ES-I3 (cell line): ENCODE measurements at regions not wholly inside any gene's neighbourhood (a gene's known extent, or its start where the extent isn't known, plus 50 kb on each side); places are given as distances from the start of the nearest gene placed in this dataset.

Source experiments
- H3K36me3 ChIP-seq: 2 replicates; pipeline ENCODE4 v1.6.1; 2013; ENCODE audit warnings: mild to moderate bottlenecking, low read length, control low read depth, moderate library complexity; ENCODE audit not compliant: insufficient read depth
- H3K4me1 ChIP-seq: 2 replicates; pipeline ENCODE4 v1.6.1; 2013; ENCODE audit warnings: mild to moderate bottlenecking, control low read depth, low read length; ENCODE audit not compliant: insufficient read depth
- H3K9ac ChIP-seq: 2 replicates; pipeline ENCODE4 v1.6.1; 2013; ENCODE audit warnings: low read depth, mild to moderate bottlenecking, low read length, moderate library complexity
- H3K9me3 ChIP-seq: 2 replicates; pipeline ENCODE4 v1.6.1; 2013; ENCODE audit warnings: mild to moderate bottlenecking, low read length, moderate library complexity; ENCODE audit not compliant: control insufficient read depth, insufficient read depth

GRCh38 chr21:28762357-28762735, 230.3 kb downstream of the LTN1 start:
- H3K36me3 ChIP-seq = no peaks in the 10 kb centered on the region
- H3K9me3 ChIP-seq = no peaks in the 10 kb centered on the region
- peaks cover 1% of the 10 kb centered on the region; the same call in 1 of the 2 replicates for H3K4me1 ChIP-seq
- no peak overlapping the region for H3K9ac ChIP-seq

- Histone ChIP-seq H3K9me3 (no peaks in the 10 kb centered on the region), H3K36me3 (no peaks in the 10 kb centered on the region), H3K4me1 (peaks cover 7% of the 10 kb centered on the region; the same call in 1 of the 2 replicates), H3K9ac (no peak overlapping the region)
Observed at GRCh38 chr21:28761674-28762356, 230.9 kb downstream of the LTN1 start.

GRCh38 chr21:28758883-28759242, 233.8 kb downstream of the LTN1 start:
- Histone ChIP-seq H3K9ac (no peak overlapping the region), H3K4me1 (peaks cover 16% of the 10 kb centered on the region; the same call in 1 of the 2 replicates), H3K9me3 (no peaks in the 10 kb centered on the region), H3K36me3 (no peaks in the 10 kb centered on the region)

DNA sequence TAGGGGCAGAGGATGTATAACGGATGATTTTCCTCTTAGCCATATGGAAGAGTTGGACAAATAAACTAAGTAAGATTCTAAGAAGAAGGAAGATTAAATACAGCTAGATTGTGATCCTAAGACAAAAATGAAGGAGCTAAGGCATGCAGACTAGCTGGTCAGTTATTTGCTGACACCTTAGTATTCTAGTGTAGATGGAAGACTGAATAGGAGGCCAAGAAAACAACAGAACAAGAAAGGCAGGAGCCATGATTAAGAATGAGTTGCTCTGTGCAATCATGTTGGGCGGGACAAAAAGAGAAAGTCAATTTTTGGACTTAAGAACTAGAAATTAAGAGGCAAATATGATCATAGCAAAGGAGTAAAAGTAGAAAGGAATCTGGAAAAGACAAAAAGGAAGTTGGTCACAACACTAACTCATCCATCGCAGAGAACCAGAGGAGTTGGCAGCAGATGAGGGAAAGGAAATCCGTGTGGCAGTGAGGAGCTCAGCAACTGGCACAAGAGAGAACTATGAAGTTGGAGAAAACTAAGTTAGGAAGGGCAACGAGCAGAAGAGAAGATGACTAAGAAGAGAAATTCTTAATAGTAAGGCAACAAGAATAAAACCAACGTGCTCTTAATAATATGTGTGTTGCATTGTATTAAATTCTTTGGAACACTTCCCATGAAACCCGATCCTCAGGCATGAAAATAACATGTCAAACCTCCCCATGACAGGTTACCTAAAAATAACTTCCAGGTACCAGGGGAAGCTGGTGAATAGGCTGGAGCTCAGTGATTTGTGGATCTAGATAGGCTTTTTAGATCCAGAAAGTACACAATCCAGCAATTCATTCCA, 234.4 kb downstream of the LTN1 start:
- Histone ChIP-seq H3K9me3 (no peaks in the 10 kb centered on the region), H3K4me1 (peaks cover 16% of the 10 kb centered on the region; the same call in 1 of the 2 replicates), H3K36me3 (no peaks in the 10 kb centered on the region)

DNA sequence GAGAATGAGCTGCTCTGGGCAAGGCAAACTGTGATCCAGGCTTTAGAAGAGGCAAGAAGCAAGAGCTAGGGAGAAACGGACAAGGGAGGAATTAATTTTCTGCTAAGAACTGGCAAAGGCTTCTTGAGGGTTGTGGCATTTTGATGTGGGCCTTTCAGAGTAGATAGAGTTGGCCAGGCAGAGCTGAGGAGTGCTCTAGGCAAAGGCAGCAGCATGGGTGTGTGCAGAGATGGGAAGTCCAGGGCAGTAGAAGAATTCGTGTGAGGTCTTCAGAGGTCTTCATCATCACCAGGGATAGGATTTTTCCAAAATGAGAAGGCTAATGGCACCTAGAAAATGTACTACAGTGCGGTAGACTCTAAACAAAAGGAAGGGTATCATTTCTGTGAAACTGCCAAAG, 237.8 kb downstream of the LTN1 start:
- Histone ChIP-seq H3K9ac (no peak overlapping the region), H3K36me3 (no peaks in the 10 kb centered on the region), H3K4me1 (peaks cover 16% of the 10 kb centered on the region; the same call in 1 of the 2 replicates), H3K9me3 (no peaks in the 10 kb centered on the region)

More for the DNA sequence above, 234.4 kb downstream of the LTN1 start:
- no peak overlapping the region for H3K9ac ChIP-seq

- H3K9ac ChIP-seq = no peak overlapping the region
- H3K36me3 ChIP-seq = no peaks in the 10 kb centered on the region
- no peaks in the 10 kb centered on the region for H3K9me3 ChIP-seq
- H3K4me1 ChIP-seq = peaks cover 16% of the 10 kb centered on the region; the same call in 1 of the 2 replicates
Observed at GRCh38 chr21:28754127-28754611, 238.5 kb downstream of the LTN1 start.

GRCh38 chr21:28752131-28752530, 240.5 kb downstream of the LTN1 start:
- peaks cover 13% of the 10 kb centered on the region; the same call in 1 of the 2 replicates for H3K4me1 ChIP-seq
- H3K9ac ChIP-seq = no peak overlapping the region
- no peaks in the 10 kb centered on the region for H3K9me3 ChIP-seq
- no peaks in the 10 kb centered on the region for H3K36me3 ChIP-seq

GRCh38 chr21:28751176-28751575, 241.5 kb downstream of the LTN1 start:
- Histone ChIP-seq H3K9me3 (no peaks in the 10 kb centered on the region), H3K36me3 (no peaks in the 10 kb centered on the region), H3K4me1 (peaks cover 8% of the 10 kb centered on the region; the same call in 1 of the 2 replicates), H3K9ac (no peak overlapping the region)

DNA sequence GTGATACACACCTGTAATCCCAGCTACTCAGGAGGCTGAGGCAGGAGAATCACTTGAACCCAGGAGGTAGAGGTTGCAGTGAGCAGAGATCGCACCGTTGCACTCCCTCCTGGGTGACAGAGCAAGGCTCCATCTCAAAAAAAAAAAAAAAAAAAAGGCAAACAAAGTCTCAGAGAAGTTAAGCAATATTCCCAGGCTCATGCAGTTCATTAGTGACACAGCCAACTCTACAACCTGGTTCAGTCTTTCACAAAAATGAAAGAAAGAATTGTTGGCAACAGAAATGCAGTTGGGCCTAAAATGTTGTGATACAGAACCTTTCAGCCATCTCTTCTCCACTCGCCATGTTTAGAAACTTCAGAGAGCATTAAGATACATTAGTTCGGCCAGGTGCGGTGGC, 242.1 kb downstream of the LTN1 start:
- peaks cover 2% of the 10 kb centered on the region; the same call in 1 of the 2 replicates for H3K4me1 ChIP-seq
- H3K9me3 ChIP-seq = no peaks in the 10 kb centered on the region
- H3K36me3 ChIP-seq = no peaks in the 10 kb centered on the region
- H3K9ac ChIP-seq = no peak overlapping the region

DNA sequence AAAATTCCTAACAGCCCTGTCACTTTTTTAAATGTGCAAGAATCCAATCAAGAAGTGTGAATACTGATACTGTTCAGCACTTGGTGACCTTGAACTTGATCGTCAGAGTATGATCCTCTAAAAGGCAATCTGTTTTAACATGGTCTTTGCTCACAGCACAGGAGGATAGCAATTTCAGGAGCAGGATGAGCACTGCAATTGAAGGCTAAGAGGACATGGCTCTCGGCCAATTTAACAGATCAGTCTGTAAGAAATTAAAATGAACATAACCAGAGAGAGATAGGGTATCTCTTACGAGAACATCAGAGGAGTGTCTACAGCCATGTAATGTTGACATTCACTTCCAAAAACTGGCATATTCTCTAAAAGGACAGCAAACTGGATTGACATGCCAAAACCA, 243.1 kb downstream of the LTN1 start:
- H3K4me1 ChIP-seq = no peaks in the 10 kb centered on the region
- no peaks in the 10 kb centered on the region for H3K36me3 ChIP-seq
- H3K9me3 ChIP-seq = no peaks in the 10 kb centered on the region
- no peak overlapping the region for H3K9ac ChIP-seq

- H3K9ac ChIP-seq = no peak overlapping the region
- H3K4me1 ChIP-seq = no peaks in the 10 kb centered on the region
Observed at GRCh38 chr21:28747464-28747863, 245.2 kb downstream of the LTN1 start.

GRCh38 chr21:28746166-28746565, 246.5 kb downstream of the LTN1 start:
- H3K36me3 ChIP-seq = no peaks in the 10 kb centered on the region

More at GRCh38 chr21:28747464-28747863, 245.2 kb downstream of the LTN1 start:
- H3K36me3 ChIP-seq = no peaks in the 10 kb centered on the region
- no peaks in the 10 kb centered on the region for H3K9me3 ChIP-seq

DNA sequence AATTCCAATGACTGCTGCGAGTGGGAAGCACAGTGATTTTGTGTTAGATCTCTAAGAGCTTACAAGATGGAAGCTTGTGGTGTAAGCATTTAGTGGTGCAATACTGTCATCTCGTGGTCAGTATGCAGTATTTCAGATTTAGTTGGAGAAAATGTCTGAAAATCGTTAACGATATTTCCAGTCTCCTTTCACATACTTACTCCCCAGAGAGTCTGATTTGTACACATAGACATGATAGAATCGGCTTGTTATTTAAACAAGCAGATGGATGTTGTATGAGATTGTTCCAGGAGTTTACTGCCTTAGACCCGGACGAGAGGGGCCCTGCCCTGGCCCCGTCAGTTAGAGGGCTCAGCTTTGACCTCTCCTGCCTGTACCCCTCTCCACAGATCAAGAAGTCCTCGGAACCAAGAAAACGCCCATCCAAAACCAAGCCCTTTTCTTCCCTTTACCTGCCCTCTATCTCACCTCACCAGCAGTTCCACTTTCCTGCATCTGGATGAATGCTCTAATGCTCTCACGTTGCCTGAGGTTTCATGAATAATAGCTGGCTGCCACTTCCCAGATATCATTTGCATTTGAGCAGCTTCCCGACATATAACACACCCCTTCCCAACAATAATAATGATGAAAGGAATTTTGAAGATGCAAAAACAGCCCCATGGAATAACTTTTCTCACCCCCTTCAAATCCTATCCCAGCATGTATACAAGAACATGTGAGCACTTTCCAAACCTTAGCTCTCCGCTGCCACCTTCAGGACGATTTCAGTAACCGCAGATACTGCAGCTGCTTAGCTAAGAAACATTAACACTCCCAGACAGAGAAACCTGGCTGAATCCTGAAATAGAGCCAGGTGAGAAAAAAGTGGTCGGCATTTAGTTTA, 247.3 kb downstream of the LTN1 start:
- Histone ChIP-seq H3K36me3 (no peaks in the 10 kb centered on the region), H3K9ac (peak overlapping the region; percentile 42; the same call in 1 of the 2 replicates), H3K9me3 (no peaks in the 10 kb centered on the region), H3K4me1 (no peaks in the 10 kb centered on the region)

More at GRCh38 chr21:28746166-28746565, 246.5 kb downstream of the LTN1 start:
- Histone ChIP-seq H3K9me3 (no peaks in the 10 kb centered on the region), H3K9ac (no peak overlapping the region), H3K4me1 (no peaks in the 10 kb centered on the region)

DNA sequence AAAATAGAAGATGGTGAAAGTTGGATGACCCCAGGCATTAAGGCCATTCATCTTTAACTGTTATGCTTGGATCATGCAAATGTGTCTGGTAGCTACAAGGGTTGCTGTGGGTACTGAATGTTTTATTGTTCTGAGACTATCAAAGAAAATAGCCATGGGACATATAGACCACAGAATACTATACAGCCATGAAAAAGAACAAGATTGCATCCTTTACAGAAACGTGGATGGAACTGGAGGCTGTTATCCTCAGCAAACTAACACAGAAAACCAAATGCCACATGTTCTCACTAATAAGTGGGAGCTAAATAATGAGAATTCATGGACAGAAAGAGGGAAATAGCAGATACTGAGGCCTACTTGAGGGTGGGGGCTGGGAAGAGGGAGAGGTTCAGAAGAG, 249.0 kb downstream of the LTN1 start:
- Histone ChIP-seq H3K9me3 (no peaks in the 10 kb centered on the region), H3K36me3 (no peaks in the 10 kb centered on the region), H3K9ac (no peak overlapping the region), H3K4me1 (peaks cover 8% of the 10 kb centered on the region; the same call in 1 of the 2 replicates)
